HG02852 (cell line): ENCODE measurements at regions not wholly inside any gene's neighbourhood (a gene's known extent, or its start where the extent isn't known, plus 50 kb on each side); places are given as distances from the start of the nearest gene placed in this dataset.

ENCODE experiments used
- ATAC-seq: cut with Tn5 transposase; IDR thresholded peaks from one replicate; pipeline ENCODE4 v1.9.1; 2021; ENCODE audit warnings: mild to moderate bottlenecking, moderate library complexity; ENCODE audit not compliant: unreplicated experiment

DNA sequence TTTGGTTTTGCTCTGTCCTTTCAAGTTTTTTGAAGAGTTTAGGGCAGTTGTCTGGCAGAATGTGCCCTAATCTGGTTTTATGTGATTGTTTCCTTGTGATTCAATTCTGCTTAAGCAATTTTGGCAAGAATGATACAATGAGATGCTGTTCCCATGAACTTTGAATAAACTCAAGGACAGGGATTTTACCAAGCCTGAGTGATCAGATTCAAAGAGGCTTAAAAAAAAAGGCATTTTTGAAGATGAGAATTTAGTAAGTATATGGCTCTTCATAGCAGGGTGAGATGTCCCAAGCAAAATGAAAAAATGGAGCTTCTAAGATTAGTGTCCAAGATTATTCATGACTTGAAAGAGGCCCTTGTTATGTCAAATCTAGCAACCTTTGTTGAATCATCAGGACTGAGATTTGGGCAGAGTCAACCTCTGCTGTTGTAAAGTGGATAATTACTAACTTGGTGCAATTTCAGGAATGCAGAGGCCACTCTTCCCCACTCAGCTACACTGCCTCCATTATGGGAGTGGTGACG is 180.6 kb upstream of the NUDT4 start:
- ATAC-seq: no peak

DNA sequence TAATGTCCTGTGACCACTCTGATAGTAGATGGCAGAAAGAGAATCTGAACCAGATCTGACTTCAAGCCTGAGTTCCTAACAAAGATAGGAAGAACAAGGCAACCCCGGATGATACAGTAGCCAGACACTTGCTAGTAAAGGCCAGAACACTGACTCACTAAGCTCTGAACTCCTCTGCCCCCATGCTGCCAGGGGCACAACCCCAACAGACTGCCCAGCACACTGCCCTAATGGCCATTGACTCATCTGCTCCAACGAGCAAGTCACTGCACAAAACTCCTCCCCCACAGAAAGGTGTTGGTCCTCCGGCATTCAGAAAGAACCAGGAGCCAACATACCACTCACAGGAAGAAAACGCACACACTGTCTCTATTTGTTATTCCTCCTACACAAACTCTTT is 179.6 kb upstream of the NUDT4 start:
- no peak for ATAC-seq

DNA sequence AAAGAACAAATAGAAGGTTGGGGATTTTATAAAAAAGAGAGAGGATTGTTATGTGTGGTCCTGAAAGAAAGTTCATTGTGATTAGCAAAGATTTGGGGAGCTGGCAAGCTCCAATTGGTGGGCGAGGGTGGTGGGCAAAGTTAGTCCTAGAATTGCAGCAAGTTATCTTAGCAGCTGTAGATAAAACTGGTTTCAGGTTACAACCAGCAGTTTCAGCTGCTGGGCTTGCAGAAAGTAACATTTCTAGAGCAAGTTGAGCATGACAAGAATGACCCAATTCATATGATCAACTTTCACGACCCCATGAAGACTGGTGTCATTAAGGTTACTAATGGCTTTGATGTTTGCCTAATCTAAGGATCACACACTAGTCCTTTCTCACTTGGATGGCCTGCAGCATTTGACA is 177.9 kb upstream of the NUDT4 start:
- ATAC-seq: no peak

GRCh38 chr12:93200291-93200917 is 177.3 kb upstream of the NUDT4 start:
- ATAC-seq: no peak

DNA sequence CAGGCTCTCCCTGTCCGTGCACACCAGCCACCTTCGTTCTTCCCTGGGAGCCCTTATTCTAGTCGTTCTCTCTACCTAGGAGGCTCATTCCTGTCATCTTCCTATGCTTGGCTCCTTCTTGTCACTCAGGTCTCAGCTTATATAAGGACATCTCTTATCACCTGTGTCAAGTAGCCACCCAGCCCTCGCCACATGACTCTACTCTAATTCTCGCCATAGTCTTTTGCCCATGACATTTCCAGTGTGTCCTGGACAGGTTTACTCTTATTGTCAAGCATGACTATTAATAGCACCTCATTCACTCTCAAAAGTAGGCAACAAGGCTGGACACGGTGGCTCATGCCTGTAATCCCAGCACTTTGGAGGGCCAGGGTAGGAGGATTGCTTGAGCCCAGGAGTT is 175.7 kb upstream of the NUDT4 start:
- no peak for ATAC-seq

GRCh38 chr12:93202688-93203087 is 175.0 kb upstream of the NUDT4 start:
- ATAC-seq: no peak

GRCh38 chr12:93203361-93203760 is 174.4 kb upstream of the NUDT4 start:
- ATAC-seq: no peak

DNA sequence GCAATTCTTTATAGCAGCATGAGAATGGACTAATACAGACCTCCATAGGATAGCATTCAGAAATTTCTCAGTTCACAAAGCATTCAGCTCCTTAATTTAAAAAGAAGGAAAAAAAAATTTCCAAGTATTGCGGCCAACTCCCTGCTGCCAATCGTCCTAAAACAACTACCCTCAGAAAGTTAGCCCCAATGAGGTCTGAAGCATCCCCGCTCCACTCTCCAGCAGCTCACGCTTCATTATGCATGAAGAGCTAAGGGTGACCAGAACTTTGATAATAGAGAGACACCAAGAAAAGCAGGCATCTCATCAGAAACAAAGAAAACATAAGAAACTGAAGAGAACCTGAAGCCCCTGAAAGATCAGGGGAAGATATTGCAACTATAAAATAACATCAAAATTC is 172.8 kb upstream of the NUDT4 start:
- no peak for ATAC-seq

- no peak for ATAC-seq
These were observed 172.4 kb upstream of the NUDT4 start for GRCh38 chr12:93205361-93205760.

DNA sequence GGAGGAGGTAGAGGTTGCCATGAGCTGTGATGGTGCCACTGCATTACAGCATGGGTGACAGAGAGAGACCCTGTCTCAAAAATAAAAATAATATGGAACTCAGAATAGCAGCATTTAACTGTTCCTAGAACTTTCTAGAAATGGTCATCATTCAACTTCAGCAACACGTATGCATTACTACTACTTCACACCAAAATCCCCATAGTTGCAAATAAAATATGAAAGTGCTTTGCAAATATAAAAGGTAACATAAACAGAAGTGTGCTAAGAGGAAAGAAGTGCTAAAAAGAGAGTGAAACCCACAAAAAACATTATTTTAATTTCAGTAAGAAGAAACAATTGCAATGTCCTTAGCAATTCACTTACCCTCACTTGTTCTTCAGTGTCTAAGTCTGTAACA is 169.7 kb upstream of the NUDT4 start:
- no peak for ATAC-seq

- ATAC-seq: no peak
These were observed 163.0 kb upstream of the NUDT4 start for GRCh38 chr12:93214523-93215289.

DNA sequence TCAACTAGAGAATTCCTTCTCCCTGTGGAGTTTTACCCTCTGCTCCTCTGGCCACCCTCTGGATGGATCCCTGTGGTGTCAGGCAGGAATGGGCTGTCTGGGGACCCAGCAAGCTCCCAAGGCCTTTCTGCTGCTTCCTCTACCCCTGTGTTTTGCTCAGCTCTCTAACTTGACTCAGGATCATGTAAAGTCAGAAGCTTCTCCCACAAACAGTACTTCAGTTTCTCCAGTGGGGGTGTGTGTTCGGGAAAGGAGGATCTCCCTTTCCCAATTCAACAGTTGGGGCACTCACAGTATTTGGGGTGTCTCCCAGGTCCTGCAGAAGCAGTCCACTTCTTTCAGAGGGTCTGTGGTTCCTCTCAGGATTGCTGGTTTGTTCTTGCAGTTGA is 162.4 kb upstream of the NUDT4 start:
- no peak for ATAC-seq

DNA sequence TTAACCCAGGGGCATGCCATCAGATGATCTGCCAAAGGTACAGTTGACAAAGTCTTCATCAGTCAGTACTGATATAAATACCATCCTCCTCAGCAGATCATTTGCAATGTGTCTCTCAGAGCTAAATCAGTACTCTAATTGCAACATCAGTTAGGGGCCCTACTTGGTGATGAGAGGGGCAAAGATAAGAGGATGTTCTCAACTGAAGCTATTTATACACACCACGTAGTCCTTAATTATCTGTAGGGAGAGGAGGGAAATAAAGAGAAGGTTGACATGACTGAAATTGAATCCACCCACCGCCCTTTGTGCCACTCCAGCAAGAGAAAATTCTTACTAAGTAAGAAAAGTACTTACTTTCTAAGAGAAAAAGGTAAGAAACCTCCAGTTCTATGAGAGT is 157.8 kb upstream of the NUDT4 start:
- no peak for ATAC-seq

- ATAC-seq: no peak
These were observed 155.9 kb upstream of the NUDT4 start for GRCh38 chr12:93221841-93222240.

GRCh38 chr12:93223440-93224426 is 154.0 kb upstream of the NUDT4 start:
- no peak for ATAC-seq

DNA sequence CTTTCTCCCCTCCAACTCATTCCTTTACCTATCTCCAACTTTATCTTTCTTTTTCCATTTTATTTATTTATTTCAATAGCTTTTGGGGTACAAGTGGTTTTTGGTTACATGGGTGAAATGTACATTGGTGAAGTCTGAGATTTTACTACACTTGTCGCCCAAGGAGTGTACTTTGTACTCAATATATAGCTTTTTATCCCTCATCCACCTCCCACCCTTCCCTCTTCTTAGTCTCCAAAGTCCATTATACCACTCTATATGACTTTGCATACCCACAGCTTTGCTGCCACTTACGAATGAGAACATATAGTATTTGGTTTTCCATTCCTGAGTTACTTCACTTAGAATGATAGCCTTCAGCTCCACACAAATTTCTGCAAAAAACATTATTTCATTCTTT is 152.6 kb upstream of the NUDT4 start:
- no peak for ATAC-seq

- ATAC-seq: no peak
These were observed 151.4 kb upstream of the NUDT4 start for GRCh38 chr12:93226361-93226760.

DNA sequence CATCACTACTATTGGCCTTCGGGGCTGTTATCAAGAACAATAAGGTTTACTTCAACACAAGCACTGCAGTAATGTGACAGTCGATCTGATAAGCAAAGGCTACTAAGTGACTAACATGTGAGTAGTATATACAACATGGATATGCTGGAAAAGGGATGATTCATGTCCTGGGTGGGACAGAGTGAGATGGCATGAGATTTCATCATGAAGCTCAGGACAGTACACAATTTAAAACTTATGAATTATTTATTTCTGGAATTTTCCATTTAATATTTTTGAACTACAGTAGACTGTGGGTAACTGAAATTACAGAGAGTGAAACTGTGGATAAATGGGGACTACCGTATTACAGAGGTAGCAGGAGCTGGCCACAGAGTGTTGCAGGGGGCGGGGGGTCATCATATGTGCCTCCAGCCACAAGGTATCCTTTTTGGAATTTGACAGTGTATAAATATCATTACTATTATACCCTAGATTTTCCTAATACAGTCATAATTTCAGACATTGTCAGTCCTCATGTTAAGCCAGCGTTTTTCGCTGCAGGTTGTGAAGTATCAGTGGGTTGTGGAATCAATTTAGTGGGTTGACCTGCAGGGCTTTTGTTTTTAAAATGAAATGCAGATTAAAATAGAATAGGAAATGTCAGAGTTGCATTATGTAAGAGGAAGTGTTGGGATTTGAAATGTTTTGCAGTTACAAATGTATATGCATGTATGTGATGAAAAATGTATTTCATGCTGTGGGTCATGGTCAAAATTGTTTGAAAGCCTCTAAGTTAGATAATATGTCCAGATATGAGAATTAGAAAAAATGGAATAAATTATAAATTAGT is 148.0 kb upstream of the NUDT4 start:
- no peak for ATAC-seq

DNA sequence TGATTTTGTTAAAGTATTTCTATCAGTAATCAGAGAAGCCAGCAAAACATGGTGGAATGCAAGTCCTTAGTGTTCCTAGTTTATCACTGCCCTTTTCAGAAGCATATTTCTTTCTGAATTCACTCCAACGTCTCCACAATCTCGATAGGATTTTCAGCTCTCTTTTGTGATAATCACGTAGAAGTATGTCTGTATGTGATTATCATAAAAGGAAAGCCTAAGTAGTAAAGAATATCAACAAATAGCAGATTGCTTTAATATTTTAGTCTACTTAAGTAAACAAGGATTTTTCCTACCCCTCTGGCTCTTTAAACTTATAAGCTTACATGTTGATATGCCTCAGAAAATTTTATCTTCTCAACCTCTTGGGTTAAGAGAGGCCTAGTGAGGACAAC is 147.4 kb upstream of the NUDT4 start:
- ATAC-seq: no peak

DNA sequence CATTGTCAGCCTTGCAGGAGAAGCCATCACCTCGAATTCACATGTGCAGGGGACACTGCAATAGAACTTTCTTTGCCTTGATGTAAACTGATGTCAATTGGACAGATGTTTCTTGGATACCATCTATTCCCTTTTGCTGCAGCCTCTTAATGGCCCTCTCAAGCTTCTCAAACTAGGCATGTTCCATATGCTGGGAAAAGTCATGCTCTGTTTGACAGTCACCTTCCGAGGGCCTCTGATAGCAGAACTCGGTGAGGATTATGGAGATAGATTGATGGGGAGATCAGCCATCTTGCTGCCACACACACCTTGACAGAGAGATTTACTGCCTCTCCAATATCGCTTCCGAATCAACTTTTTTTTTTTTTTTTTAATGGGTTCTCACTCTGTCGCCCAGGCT is 145.8 kb upstream of the NUDT4 start:
- no peak for ATAC-seq

DNA sequence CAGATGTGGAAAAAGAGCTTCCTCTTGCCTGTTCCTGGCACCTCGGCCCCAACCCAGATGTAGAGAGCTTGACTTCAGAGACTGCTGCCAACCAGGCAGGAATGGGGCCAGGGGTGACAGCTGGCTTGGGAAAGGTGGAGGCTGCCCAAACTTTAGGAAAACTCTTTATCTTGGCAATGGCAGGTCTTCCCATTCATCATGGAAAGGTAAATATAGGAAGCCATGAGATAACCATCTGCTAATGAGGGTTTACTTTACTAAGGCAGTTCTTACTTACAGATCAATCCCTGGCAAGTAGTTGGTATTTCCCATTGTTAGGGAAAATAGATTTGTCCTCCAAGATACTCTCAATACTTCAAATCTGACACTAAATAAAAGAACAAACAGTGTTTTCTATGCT is 143.1 kb upstream of the NUDT4 start:
- ATAC-seq: no peak
